K562 (cell line): ENCODE measurements at regions not wholly inside any gene's neighbourhood (a gene's known extent, or its start where the extent isn't known, plus 50 kb on each side); places are given as distances from the start of the nearest gene placed in this dataset.

ENCODE experiments used
- ATAC-seq: fragments of 200-7000 bp; cut with Tn5 transposase; 3 replicates; pipeline ENCODE4 v1.9.1; 2020; ENCODE audit warnings: moderate library complexity
- BruUV-seq: library from RNA; stranded (reverse); fragments of 400-500 nt; replicated peaks from 2 replicates; lab custom pipeline; 2021; lab: Mats Ljungman, UMichigan
- CTCF ChIA-PET: fragments of 300-600 bp; formaldehyde crosslinking; extraction: SDS; loops from one replicate; lab custom pipeline; 2021; ENCODE audit warnings: low intra/inter-chr PET ratio; lab: Yijun Ruan, JAX
- POLR2A ChIA-PET: fragments of 300-600, 350-650 bp; sonication (Branson Sonifier 250); formaldehyde crosslinking; extraction: SDS; loops from one replicate; lab custom pipeline; 2021; ENCODE audit warnings: antibody characterized with exemption, inconsistent platforms; lab: Yijun Ruan, JAX
- DNase-seq, 4 experiments: peaks; one replicate each; pipeline versions ENCODE4 v3.0.0 to v3.0.0-alpha.2; 2011 to 2018; ENCODE audit warnings: low spot score in 3 of 4, mixed read lengths in 3 of 4; ENCODE audit errors: extremely low read depth in 1 of 4
- FAIRE-seq: peaks from 2 replicates; lab custom pipeline; 2011; peaks lifted over from hg19 to GRCh38; lab: Jason Lieb, UNC
- H2AFZ ChIP-seq: 2 replicates; pipeline ENCODE4 v1.6.0; 2011; ENCODE audit warnings: low read depth, low read length, control low read depth, inconsistent platforms
- H3K27ac ChIP-seq: fragments of 200-600 bp; 3 replicates; pipeline ENCODE4 v1.8.0; 2011; ENCODE audit warnings: low read depth, mild to moderate bottlenecking, control low read depth, inconsistent platforms, low read length, moderate library complexity, mixed read lengths; ENCODE audit errors: extremely low read depth
- H3K27me3 ChIP-seq, 2 experiments: fragments of 300-600 bp in 1 of 2; 2 replicates in 1 of 2; 3 replicates in 1 of 2; pipeline versions ENCODE4 v1.6.0 to v1.8.0; 2011; ENCODE audit warnings: inconsistent platforms in 2 of 2, low read length in 2 of 2, mild to moderate bottlenecking in 1 of 2, mixed read lengths in 1 of 2, moderate library complexity in 1 of 2; ENCODE audit not compliant: control insufficient read depth in 2 of 2, insufficient read depth in 2 of 2
- H3K36me3 ChIP-seq: fragments of 300-600 bp; 3 replicates; pipeline ENCODE4 v1.8.0; 2011; ENCODE audit warnings: mild to moderate bottlenecking, low read length, inconsistent platforms; ENCODE audit not compliant: control insufficient read depth, insufficient read depth
- H3K4me1 ChIP-seq, 2 experiments: fragments of 200-600 bp in 1 of 2; replicated peaks in 1 of 2; 2 replicates in 1 of 2; 3 replicates in 1 of 2; pipeline versions ENCODE4 v1.5.1 to v1.8.0; 2011; ENCODE audit warnings: inconsistent platforms in 2 of 2, low read length in 2 of 2, mild to moderate bottlenecking in 1 of 2, mixed read lengths in 1 of 2, moderate library complexity in 1 of 2; ENCODE audit not compliant: control insufficient read depth in 2 of 2, insufficient read depth in 2 of 2
- H3K4me2 ChIP-seq: 2 replicates; pipeline ENCODE4 v1.6.1; 2011; ENCODE audit warnings: low read length, control low read depth, inconsistent platforms, mixed read lengths; ENCODE audit not compliant: insufficient read depth
- H3K4me3 ChIP-seq: fragments of 200-600 bp; sonication (generic), shearing (Covaris generic); 2 replicates; pipeline ENCODE4 v1.5.1; 2016; ENCODE audit warnings: control low read depth, inconsistent platforms
- H3K79me2 ChIP-seq: fragments of 200-600 bp; 3 replicates; pipeline ENCODE4 v1.8.0; 2011; ENCODE audit warnings: low read length, inconsistent platforms; ENCODE audit not compliant: control insufficient read depth, insufficient read depth
- H3K9ac ChIP-seq, 2 experiments: 2 replicates each; pipeline versions ENCODE4 v1.6.0 to v1.6.1; 2011; ENCODE audit warnings: low read depth in 2 of 2, low read length in 2 of 2, control low read depth in 1 of 2, inconsistent platforms in 1 of 2, mild to moderate bottlenecking in 1 of 2, mixed read lengths in 1 of 2; ENCODE audit not compliant: insufficient read depth in 1 of 2
- H3K9me1 ChIP-seq: one replicate; pipeline ENCODE4 v1.6.0; 2011; ENCODE audit warnings: inconsistent platforms, mild to moderate bottlenecking, low read length, moderate library complexity; ENCODE audit not compliant: control insufficient read depth, insufficient read depth
- H3K9me3 ChIP-seq: replicated peaks from 2 replicates; pipeline ENCODE4 v1.5.1; 2011; ENCODE audit warnings: low read depth, low read length, inconsistent platforms; ENCODE audit not compliant: control insufficient read depth, insufficient read depth
- H4K20me1 ChIP-seq: replicated peaks from 2 replicates; pipeline ENCODE4 v1.6.1; 2011; ENCODE audit warnings: low read length, inconsistent platforms, mixed read lengths; ENCODE audit not compliant: control insufficient read depth, insufficient read depth
- DACH1 ChIP-seq: fragments of 450-650 bp; IDR thresholded peaks from 2 replicates; pipeline ENCODE4 v1.6.1; 2018; ENCODE audit not compliant: partially characterized antibody
- E2F5 ChIP-seq: sonication (generic); formaldehyde crosslinking; IDR thresholded peaks from 2 replicates; pipeline ENCODE4 v1.8.0; 2022; ENCODE audit warnings: mild to moderate bottlenecking, missing genetic modification reagents
- ESRRA ChIP-seq: fragments of 450-650 bp; IDR thresholded peaks from 2 replicates; pipeline ENCODE4 v1.6.1; 2014; ENCODE audit warnings: low read depth, mild to moderate bottlenecking, moderate library complexity, borderline replicate concordance
- GABPB1 ChIP-seq: sonication (generic); formaldehyde crosslinking; IDR thresholded peaks from 2 replicates; pipeline ENCODE4 v1.8.0; 2022; ENCODE audit warnings: mild to moderate bottlenecking, missing genetic modification reagents
- MYC ChIP-seq, 2 experiments: fragments of 250-450 bp in 1 of 2; sonication (Bioruptor Pico) in 1 of 2; IDR thresholded peaks; 2 replicates each; pipeline versions ENCODE4 v1.5.1 to v1.6.1; 2012 to 2021; ENCODE audit warnings: low read depth in 2 of 2, borderline replicate concordance in 1 of 2, improper control_type of control experiment in 1 of 2, low read length in 1 of 2, mild to moderate bottlenecking in 1 of 2, moderate library complexity in 1 of 2
- PHF21A ChIP-seq: fragments of 450-650 bp; IDR thresholded peaks from 2 replicates; pipeline ENCODE4 v1.6.1; 2017; ENCODE audit warnings: low read depth, borderline replicate concordance
- RFX1 ChIP-seq: fragments of 450-650 bp; IDR thresholded peaks from 2 replicates; pipeline ENCODE4 v1.6.1; 2016; ENCODE audit warnings: mild to moderate bottlenecking, moderate library complexity
- SMARCA4 ChIP-seq: fragments of 450-650 bp; IDR thresholded peaks from 2 replicates; pipeline ENCODE4 v1.6.1; 2016
- TFAM ChIP-seq: fragments of 250-450 bp; sonication (Bioruptor Pico); conservative IDR thresholded peaks from 2 replicates; pipeline ENCODE4 v1.5.0; 2021; ENCODE audit warnings: mild to moderate bottlenecking, moderate library complexity
- ZNF133 ChIP-seq: fragments of 250-450 bp; sonication (Bioruptor Pico); IDR thresholded peaks from 2 replicates; pipeline ENCODE4 v1.4.0; 2020; ENCODE audit warnings: mild to moderate bottlenecking
- ZNF431 ChIP-seq: sonication (generic); formaldehyde crosslinking; IDR thresholded peaks from 2 replicates; pipeline ENCODE4 v1.8.0; 2022; ENCODE audit warnings: mild to moderate bottlenecking, missing genetic modification reagents
- WGBS: fragments of 100-300 bp; shearing (Covaris generic); methylation state at CpG from one replicate; pipeline ENCODE4 v1.1.6; 2016; ENCODE audit warnings: low coverage, mixed read lengths; ENCODE audit not compliant: insufficient coverage; ENCODE audit errors: missing lambda C conversion rate; 5-methylcytosine and 5-hydroxymethylcytosine counted together
- in situ Hi-C: fragments of 300-500 bp; cut with MboI; formaldehyde crosslinking; loops from 4 replicates; pipeline ENCODE4 v1.15.0; 2018; ENCODE audit warnings: inconsistent platforms, mixed read lengths
- intact Hi-C: fragments of 100-400 bp; cut with micrococcal nuclease; formaldehyde crosslinking; loops from 2 replicates; pipeline ENCODE4 v1.14.2; 2022
- TF ChIP-seq, protein P1 (sequence below): fragments of 450-650 bp; IDR thresholded peaks from 2 replicates; pipeline ENCODE4 v1.6.1; 2017; ENCODE audit warnings: antibody characterized with exemption, mild to moderate bottlenecking
- TF ChIP-seq, protein P2 (sequence below): fragments of 450-650 bp; IDR thresholded peaks from 2 replicates; pipeline ENCODE4 v1.6.1; 2016; ENCODE audit warnings: missing biosample characterization, missing genetic modification characterization

- Histone ChIP-seq H3K36me3 (no peaks in the 10 kb centered on the region), H3K4me1 (no peaks in the 10 kb centered on the region), H3K27me3 (no peaks in the 10 kb centered on the region), H3K9me3 (no peaks in the 10 kb centered on the region), H3K79me2 (no peaks in the 10 kb centered on the region), H4K20me1 (no peaks in the 10 kb centered on the region), H3K27ac (no peak overlapping the region), H3K4me2 (no peak overlapping the region), H3K9me1 (no peaks in the 10 kb centered on the region), H3K4me3 (no peak overlapping the region), H2AFZ (no peak overlapping the region), H3K9ac (no peak overlapping the region)
- CTCF ChIA-PET: no interaction called here
- DNase-seq (no peak), ATAC-seq (no peak), FAIRE-seq (no peak)
- POLR2A ChIA-PET: no interaction called here
- intact Hi-C loops: no loop called here
- in situ Hi-C loops: no loop called here
- 11% methylated on average over 1 of the region's 1 CpG for WGBS
- BruUV-seq: no TSS peak
- TF ChIP-seq RFX1 (no peak), GABPB1 (CRISPR knock-in tag) (no peak), SMARCA4 (no peak), ZNF133 (no peak), MYC (IDR thresholded peaks at IDR 0.05; ENCODE audit: low read depth, low read length) (no peak), MYC (CRISPR knock-in tag; IDR thresholded peaks at IDR 0.05; ENCODE audit: borderline replicate concordance, low read depth) (no peak), ESRRA (no peak), E2F5 (CRISPR knock-in tag) (no peak), TFAM (CRISPR knock-in tag) (no peak), ZNF431 (CRISPR knock-in tag) (no peak), DACH1 (no peak), PHF21A (no peak)
- TF ChIP-seq, protein P1, sequence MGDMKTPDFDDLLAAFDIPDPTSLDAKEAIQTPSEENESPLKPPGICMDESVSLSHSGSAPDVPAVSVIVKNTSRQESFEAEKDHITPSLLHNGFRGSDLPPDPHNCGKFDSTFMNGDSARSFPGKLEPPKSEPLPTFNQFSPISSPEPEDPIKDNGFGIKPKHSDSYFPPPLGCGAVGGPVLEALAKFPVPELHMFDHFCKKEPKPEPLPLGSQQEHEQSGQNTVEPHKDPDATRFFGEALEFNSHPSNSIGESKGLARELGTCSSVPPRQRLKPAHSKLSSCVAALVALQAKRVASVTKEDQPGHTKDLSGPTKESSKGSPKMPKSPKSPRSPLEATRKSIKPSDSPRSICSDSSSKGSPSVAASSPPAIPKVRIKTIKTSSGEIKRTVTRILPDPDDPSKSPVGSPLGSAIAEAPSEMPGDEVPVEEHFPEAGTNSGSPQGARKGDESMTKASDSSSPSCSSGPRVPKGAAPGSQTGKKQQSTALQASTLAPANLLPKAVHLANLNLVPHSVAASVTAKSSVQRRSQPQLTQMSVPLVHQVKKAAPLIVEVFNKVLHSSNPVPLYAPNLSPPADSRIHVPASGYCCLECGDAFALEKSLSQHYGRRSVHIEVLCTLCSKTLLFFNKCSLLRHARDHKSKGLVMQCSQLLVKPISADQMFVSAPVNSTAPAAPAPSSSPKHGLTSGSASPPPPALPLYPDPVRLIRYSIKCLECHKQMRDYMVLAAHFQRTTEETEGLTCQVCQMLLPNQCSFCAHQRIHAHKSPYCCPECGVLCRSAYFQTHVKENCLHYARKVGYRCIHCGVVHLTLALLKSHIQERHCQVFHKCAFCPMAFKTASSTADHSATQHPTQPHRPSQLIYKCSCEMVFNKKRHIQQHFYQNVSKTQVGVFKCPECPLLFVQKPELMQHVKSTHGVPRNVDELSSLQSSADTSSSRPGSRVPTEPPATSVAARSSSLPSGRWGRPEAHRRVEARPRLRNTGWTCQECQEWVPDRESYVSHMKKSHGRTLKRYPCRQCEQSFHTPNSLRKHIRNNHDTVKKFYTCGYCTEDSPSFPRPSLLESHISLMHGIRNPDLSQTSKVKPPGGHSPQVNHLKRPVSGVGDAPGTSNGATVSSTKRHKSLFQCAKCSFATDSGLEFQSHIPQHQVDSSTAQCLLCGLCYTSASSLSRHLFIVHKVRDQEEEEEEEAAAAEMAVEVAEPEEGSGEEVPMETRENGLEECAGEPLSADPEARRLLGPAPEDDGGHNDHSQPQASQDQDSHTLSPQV: no peak
- TF ChIP-seq, protein P2, sequence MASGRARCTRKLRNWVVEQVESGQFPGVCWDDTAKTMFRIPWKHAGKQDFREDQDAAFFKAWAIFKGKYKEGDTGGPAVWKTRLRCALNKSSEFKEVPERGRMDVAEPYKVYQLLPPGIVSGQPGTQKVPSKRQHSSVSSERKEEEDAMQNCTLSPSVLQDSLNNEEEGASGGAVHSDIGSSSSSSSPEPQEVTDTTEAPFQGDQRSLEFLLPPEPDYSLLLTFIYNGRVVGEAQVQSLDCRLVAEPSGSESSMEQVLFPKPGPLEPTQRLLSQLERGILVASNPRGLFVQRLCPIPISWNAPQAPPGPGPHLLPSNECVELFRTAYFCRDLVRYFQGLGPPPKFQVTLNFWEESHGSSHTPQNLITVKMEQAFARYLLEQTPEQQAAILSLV (tag): no peak
Measured at GRCh38 chr2:224160917-224161316, 121.8 kb upstream of the SERPINE2 start.
